ENCODE measurements at regions not wholly inside any gene's neighbourhood (a gene's known extent, or its start where the extent isn't known, plus 50 kb on each side); places are given as distances from the start of the nearest gene placed in this dataset.

DNA sequence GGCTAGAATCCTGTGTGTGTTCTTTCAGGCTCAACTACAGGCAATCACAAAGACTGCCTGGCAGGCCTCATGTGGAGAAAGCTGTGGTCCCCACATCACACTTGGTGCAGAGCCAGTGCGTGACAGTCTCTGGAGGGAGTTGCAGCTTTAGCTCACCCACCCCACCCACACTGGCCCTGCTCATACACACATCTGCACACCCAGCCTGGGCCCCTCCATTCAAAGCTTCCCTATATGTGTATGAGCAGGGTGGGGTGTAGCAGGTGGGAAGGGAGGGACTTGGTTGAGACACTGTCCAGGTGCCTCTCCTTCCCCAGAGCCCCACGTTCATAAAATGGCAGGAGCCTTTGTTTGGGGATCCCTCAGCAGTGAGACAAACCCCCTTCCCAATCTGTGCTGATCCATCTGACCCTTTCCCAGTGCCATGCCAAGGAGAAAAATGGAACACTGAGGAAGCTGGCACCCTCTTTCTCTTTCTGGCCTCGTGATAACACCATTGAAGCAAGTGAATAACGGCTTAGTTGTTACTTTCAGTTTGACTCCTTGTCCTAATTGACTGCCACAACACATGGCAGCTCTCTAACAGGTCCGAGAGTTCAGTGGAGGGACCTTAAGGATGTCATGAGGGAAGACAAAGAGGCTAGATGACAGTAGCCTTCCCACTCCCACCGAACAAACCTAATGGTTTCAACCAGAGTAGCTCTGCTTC lies 53.8 kb upstream of the NRSN1 start:
- no peak for DNase-seq

GRCh38 chr6:24076011-24076410 lies 50.0 kb upstream of the NRSN1 start:
- DNase-seq, result no peak
